ENCODE measurements at regions not wholly inside any gene's neighbourhood (a gene's known extent, or its start where the extent isn't known, plus 50 kb on each side); places are given as distances from the start of the nearest gene placed in this dataset.

- H3K4me3 ChIP-seq (ENCODE audit: low read depth in 1 of 3, low read length in 3 of 3): no peak overlapping the region
- H3K36me3 ChIP-seq (ENCODE audit: control insufficient read depth in 4 of 4, insufficient read depth in 3 of 4, low read depth in 1 of 4, low read length in 3 of 4): no peaks in the 10 kb centered on the region
- no peak for DNase-seq (ENCODE audit: low spot score)
- H3K9me3 ChIP-seq (ENCODE audit: control insufficient read depth in 4 of 4, low read length in 3 of 4): no peaks in the 10 kb centered on the region
- TF ChIP-seq FOXA2 (IDR thresholded peaks at IDR 0.05) (no peak), FOXA1 (IDR thresholded peaks at IDR 0.05) (no peak), SP1 (IDR thresholded peaks at IDR 0.05) (no peak), MAX (IDR thresholded peaks at IDR 0.05) (no peak), HNF4G (IDR thresholded peaks at IDR 0.05) (no peak), EGR1 (IDR thresholded peaks at IDR 0.05; ENCODE audit: low read depth in 2 of 2) (no peak), TAF1 (conservative IDR thresholded peaks at IDR 0.05) (no peak), REST (IDR thresholded peaks at IDR 0.05) (no peak), RXRA (IDR thresholded peaks at IDR 0.05) (no peak), YY1 (IDR thresholded peaks at IDR 0.05) (no peak), JUND (IDR thresholded peaks at IDR 0.05) (no peak), NR2F2 (IDR thresholded peaks at IDR 0.05) (no peak), RAD21 (IDR thresholded peaks at IDR 0.05) (no peak), GABPA (IDR thresholded peaks at IDR 0.05 in 1 of 2, conservative IDR thresholded peaks at IDR 0.05 in 1 of 2) (no peak)
- TF ChIP-seq, protein P1, sequence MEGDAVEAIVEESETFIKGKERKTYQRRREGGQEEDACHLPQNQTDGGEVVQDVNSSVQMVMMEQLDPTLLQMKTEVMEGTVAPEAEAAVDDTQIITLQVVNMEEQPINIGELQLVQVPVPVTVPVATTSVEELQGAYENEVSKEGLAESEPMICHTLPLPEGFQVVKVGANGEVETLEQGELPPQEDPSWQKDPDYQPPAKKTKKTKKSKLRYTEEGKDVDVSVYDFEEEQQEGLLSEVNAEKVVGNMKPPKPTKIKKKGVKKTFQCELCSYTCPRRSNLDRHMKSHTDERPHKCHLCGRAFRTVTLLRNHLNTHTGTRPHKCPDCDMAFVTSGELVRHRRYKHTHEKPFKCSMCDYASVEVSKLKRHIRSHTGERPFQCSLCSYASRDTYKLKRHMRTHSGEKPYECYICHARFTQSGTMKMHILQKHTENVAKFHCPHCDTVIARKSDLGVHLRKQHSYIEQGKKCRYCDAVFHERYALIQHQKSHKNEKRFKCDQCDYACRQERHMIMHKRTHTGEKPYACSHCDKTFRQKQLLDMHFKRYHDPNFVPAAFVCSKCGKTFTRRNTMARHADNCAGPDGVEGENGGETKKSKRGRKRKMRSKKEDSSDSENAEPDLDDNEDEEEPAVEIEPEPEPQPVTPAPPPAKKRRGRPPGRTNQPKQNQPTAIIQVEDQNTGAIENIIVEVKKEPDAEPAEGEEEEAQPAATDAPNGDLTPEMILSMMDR (IDR thresholded peaks at IDR 0.05; ENCODE audit: low read depth, low read length, missing input control): no peak
- TF ChIP-seq, protein P2, sequence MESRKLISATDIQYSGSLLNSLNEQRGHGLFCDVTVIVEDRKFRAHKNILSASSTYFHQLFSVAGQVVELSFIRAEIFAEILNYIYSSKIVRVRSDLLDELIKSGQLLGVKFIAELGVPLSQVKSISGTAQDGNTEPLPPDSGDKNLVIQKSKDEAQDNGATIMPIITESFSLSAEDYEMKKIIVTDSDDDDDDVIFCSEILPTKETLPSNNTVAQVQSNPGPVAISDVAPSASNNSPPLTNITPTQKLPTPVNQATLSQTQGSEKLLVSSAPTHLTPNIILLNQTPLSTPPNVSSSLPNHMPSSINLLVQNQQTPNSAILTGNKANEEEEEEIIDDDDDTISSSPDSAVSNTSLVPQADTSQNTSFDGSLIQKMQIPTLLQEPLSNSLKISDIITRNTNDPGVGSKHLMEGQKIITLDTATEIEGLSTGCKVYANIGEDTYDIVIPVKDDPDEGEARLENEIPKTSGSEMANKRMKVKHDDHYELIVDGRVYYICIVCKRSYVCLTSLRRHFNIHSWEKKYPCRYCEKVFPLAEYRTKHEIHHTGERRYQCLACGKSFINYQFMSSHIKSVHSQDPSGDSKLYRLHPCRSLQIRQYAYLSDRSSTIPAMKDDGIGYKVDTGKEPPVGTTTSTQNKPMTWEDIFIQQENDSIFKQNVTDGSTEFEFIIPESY (IDR thresholded peaks at IDR 0.05): no peak
- TF ChIP-seq, protein P3, sequence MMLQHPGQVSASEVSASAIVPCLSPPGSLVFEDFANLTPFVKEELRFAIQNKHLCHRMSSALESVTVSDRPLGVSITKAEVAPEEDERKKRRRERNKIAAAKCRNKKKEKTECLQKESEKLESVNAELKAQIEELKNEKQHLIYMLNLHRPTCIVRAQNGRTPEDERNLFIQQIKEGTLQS (IDR thresholded peaks at IDR 0.05): no peak
- no peak overlapping the region for H3K27ac ChIP-seq (ENCODE audit: low read depth in 1 of 2, low read length in 2 of 2)
- no peaks in the 10 kb centered on the region for H3K4me1 ChIP-seq (ENCODE audit: control insufficient read depth in 4 of 4, insufficient read depth in 4 of 4, low read length in 3 of 4)
- H3K27me3 ChIP-seq (ENCODE audit: control insufficient read depth in 4 of 4, insufficient read depth in 4 of 4, low read length in 3 of 4): no peaks in the 10 kb centered on the region
- WGBS: 71% methylated on average over 2 of the region's 2 CpGs
- H3K9ac ChIP-seq (ENCODE audit: low read depth in 1 of 2, low read length in 2 of 2): no peak overlapping the region
These were observed 817.8 kb upstream of the NECTIN3 start for GRCh38 chr3:110253794-110254193.

- H3K36me3 ChIP-seq (ENCODE audit: control insufficient read depth in 4 of 4, insufficient read depth in 3 of 4, low read depth in 1 of 4, low read length in 3 of 4): no peaks in the 10 kb centered on the region
- H3K27ac ChIP-seq (ENCODE audit: low read depth in 1 of 2, low read length in 2 of 2): no peak overlapping the region
- no peak overlapping the region for H3K4me3 ChIP-seq (ENCODE audit: low read depth in 1 of 3, low read length in 3 of 3)
- no peak overlapping the region for H3K9ac ChIP-seq (ENCODE audit: low read depth in 1 of 2, low read length in 2 of 2)
- H3K4me1 ChIP-seq (ENCODE audit: control insufficient read depth in 4 of 4, insufficient read depth in 4 of 4, low read length in 3 of 4): no peaks in the 10 kb centered on the region
- 88% methylated on average over 7 of the region's 7 CpGs for WGBS
- no peaks in the 10 kb centered on the region for H3K27me3 ChIP-seq (ENCODE audit: control insufficient read depth in 4 of 4, insufficient read depth in 4 of 4, low read length in 3 of 4)
- TF ChIP-seq, protein P3 (IDR thresholded peaks at IDR 0.05): no peak
- no peak for TF ChIP-seq NR2F2 (IDR thresholded peaks at IDR 0.05)
- no peak for TF ChIP-seq RAD21 (IDR thresholded peaks at IDR 0.05)
- no peak for DNase-seq (ENCODE audit: low spot score)
- H3K9me3 ChIP-seq (ENCODE audit: control insufficient read depth in 4 of 4, low read length in 3 of 4): no peaks in the 10 kb centered on the region
These were observed 817.0 kb upstream of the NECTIN3 start for GRCh38 chr3:110254591-110254990.
